ENCODE measurements at regions not wholly inside any gene's neighbourhood (a gene's known extent, or its start where the extent isn't known, plus 50 kb on each side); places are given as distances from the start of the nearest gene placed in this dataset.
"Not testable (repeated sequence)": the region's sequence is repeated elsewhere in the genome, so short reads cannot be mapped to it uniquely, and the experiment has no call there.

GRCh38 chr12:45490232-45490881 is 239.1 kb upstream of the ARID2 start:
- no peak for DNase-seq (ENCODE audit: low read depth)

- DNase-seq (ENCODE audit: low read depth): no peak
Observed at GRCh38 chr12:45494279-45494678, 235.2 kb upstream of the ARID2 start.

GRCh38 chr12:45498645-45499044 is 230.9 kb upstream of the ARID2 start:
- no peak for DNase-seq (ENCODE audit: low read depth)

- DNase-seq (ENCODE audit: low read depth): no peak
Observed at GRCh38 chr12:45502481-45503128, 226.9 kb upstream of the ARID2 start.

GRCh38 chr12:45503899-45504298 is 225.6 kb upstream of the ARID2 start:
- DNase-seq (ENCODE audit: low read depth): no peak

GRCh38 chr12:45504316-45505010 is 225.0 kb upstream of the ARID2 start:
- DNase-seq (ENCODE audit: low read depth): no peak

- DNase-seq (ENCODE audit: low read depth): no peak
Observed at GRCh38 chr12:45509187-45509586, 220.3 kb upstream of the ARID2 start.

- DNase-seq (ENCODE audit: low read depth): no peak
Observed at GRCh38 chr12:45509621-45510020, 219.9 kb upstream of the ARID2 start.

GRCh38 chr12:45517381-45517780 is 212.1 kb upstream of the ARID2 start:
- DNase-seq (ENCODE audit: low read depth): no peak

- DNase-seq (ENCODE audit: low read depth): no peak
Observed at GRCh38 chr12:45518291-45519235, 210.9 kb upstream of the ARID2 start.

- no peak for DNase-seq (ENCODE audit: low read depth)
Observed at GRCh38 chr12:45522227-45522626, 207.3 kb upstream of the ARID2 start.

- DNase-seq (ENCODE audit: low read depth): not testable (repeated sequence)
Observed at GRCh38 chr12:45526823-45527222, 202.7 kb upstream of the ARID2 start.

GRCh38 chr12:45532113-45532512 is 197.4 kb upstream of the ARID2 start:
- DNase-seq (ENCODE audit: low read depth): no peak

- no peak for DNase-seq (ENCODE audit: low read depth)
Observed at GRCh38 chr12:45535610-45536180, 193.8 kb upstream of the ARID2 start.

- no peak for DNase-seq (ENCODE audit: low read depth)
Observed at GRCh38 chr12:45536284-45536683, 193.2 kb upstream of the ARID2 start.

GRCh38 chr12:45540661-45541341 is 188.7 kb upstream of the ARID2 start:
- peak; percentile 26 for DNase-seq (ENCODE audit: low read depth)

- peak; percentile 75 for DNase-seq (ENCODE audit: low read depth)
Observed at GRCh38 chr12:45543887-45544286, 185.6 kb upstream of the ARID2 start.

GRCh38 chr12:45546545-45546944 is 183.0 kb upstream of the ARID2 start:
- DNase-seq (ENCODE audit: low read depth): no peak

- no peak for DNase-seq (ENCODE audit: low read depth)
Observed at GRCh38 chr12:45547132-45547531, 182.4 kb upstream of the ARID2 start.

GRCh38 chr12:45547822-45548221 is 181.7 kb upstream of the ARID2 start:
- DNase-seq (ENCODE audit: low read depth): peak; percentile 4

GRCh38 chr12:45548426-45548825 is 181.1 kb upstream of the ARID2 start:
- no peak for DNase-seq (ENCODE audit: low read depth)

Measured in LHCN-M2 (cell line).